Muscle of leg (tissue), 3 donors: ENCODE measurements at regions not wholly inside any gene's neighbourhood (a gene's known extent, or its start where the extent isn't known, plus 50 kb on each side); places are given as distances from the start of the nearest gene placed in this dataset.

Experiments
- DNase-seq: peaks from one replicate; pipeline ENCODE4 v3.0.0; 2013
- H3K27ac ChIP-seq: one replicate; pipeline ENCODE4 v1.5.1; 2013; ENCODE audit warnings: mild to moderate bottlenecking, low read length, control low read depth
- H3K27me3 ChIP-seq: one replicate; pipeline ENCODE4 v1.6.1; 2013; ENCODE audit warnings: low read length; ENCODE audit not compliant: control insufficient read depth, insufficient read depth
- H3K36me3 ChIP-seq: one replicate; pipeline ENCODE4 v1.6.1; 2013; ENCODE audit warnings: low read length; ENCODE audit not compliant: control insufficient read depth, insufficient read depth
- H3K4me1 ChIP-seq: one replicate; pipeline ENCODE4 v1.6.1; 2013; ENCODE audit warnings: low read length; ENCODE audit not compliant: control insufficient read depth, insufficient read depth
- H3K4me3 ChIP-seq: one replicate; pipeline ENCODE4 v1.5.1; 2013; ENCODE audit warnings: low read length, control low read depth
- H3K9me3 ChIP-seq: replicated peaks from 2 replicates; pipeline ENCODE4 v1.6.1; 2013; ENCODE audit warnings: low read depth, low read length; ENCODE audit not compliant: control insufficient read depth
- WGBS: methylation state at CpG from one replicate; pipeline ENCODE4 v1.1.5; 2013; ENCODE audit warnings: missing lambda C conversion rate; ENCODE audit not compliant: insufficient coverage; 5-methylcytosine and 5-hydroxymethylcytosine counted together

- Histone ChIP-seq H3K9me3 (no peaks in the 10 kb centered on the region), H3K4me3 (no peak overlapping the region), H3K36me3 (no peaks in the 10 kb centered on the region), H3K4me1 (peaks cover 6% of the 10 kb centered on the region), H3K27ac (no peak overlapping the region), H3K27me3 (no peaks in the 10 kb centered on the region)
- no peak for DNase-seq
- no CpG with 5 or more reads among the region's 2 CpGs for WGBS
Observed at GRCh38 chr15:96735632-96736240, 405.2 kb downstream of the NR2F2 start.

GRCh38 chr15:96736384-96736783 lies 405.9 kb downstream of the NR2F2 start:
- no peak for DNase-seq
- Histone ChIP-seq H3K4me1 (peaks cover 6% of the 10 kb centered on the region), H3K4me3 (no peak overlapping the region), H3K36me3 (no peaks in the 10 kb centered on the region), H3K9me3 (no peaks in the 10 kb centered on the region), H3K27ac (no peak overlapping the region), H3K27me3 (no peaks in the 10 kb centered on the region)
- WGBS = 100% methylated on average over 1 of the region's 2 CpGs

DNA sequence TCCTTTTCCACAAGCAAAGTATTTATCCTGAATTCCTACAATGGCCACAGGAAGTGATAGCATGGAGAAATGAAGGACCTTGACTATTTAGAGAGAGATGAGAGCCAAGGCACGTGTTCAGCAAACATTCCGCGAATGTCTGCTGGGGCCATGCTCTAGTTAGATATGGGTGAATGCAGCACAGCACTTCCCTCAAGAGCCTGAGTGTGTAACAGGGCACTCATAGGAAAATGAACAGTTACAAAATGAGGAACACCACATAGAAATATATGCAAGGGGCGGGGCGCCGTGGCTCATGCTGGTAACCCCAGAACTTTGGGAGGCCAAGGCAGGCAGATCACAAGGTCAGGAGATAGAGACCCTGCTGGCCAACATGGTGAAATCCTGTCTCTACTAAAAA lies 406.9 kb downstream of the NR2F2 start:
- Histone ChIP-seq H3K36me3 (no peaks in the 10 kb centered on the region), H3K4me3 (no peak overlapping the region), H3K27ac (no peak overlapping the region), H3K4me1 (no peaks in the 10 kb centered on the region), H3K27me3 (no peaks in the 10 kb centered on the region), H3K9me3 (no peaks in the 10 kb centered on the region)
- DNase-seq = no peak
- 82% methylated on average over 6 of the region's 6 CpGs for WGBS

- Histone ChIP-seq H3K27ac (no peak overlapping the region), H3K4me1 (peaks cover 3% of the 10 kb centered on the region), H3K9me3 (no peaks in the 10 kb centered on the region), H3K27me3 (no peaks in the 10 kb centered on the region), H3K36me3 (no peaks in the 10 kb centered on the region), H3K4me3 (no peak overlapping the region)
- no CpG with 5 or more reads among the region's 4 CpGs for WGBS
- DNase-seq = no peak
Observed at GRCh38 chr15:96746665-96747064, 416.2 kb downstream of the NR2F2 start.

DNA sequence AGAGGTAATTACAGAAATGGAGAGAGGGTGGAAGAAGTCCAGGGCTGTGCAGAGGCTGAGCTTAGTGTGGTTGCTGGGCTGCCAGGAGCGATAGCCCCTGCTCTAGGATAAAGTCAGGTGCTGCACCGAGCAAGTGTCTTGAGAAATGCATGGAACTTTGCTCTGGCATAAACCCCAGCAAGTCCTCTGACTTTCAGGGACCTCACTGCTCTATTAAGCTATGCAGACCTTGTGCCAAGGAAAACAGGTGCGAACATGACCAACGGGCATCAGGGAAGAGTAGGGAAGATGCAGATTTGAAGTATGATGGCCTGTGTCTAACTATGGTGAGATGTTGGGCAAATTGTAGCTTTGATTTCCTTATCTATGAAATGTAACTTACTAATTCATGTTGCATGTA lies 416.8 kb downstream of the NR2F2 start:
- Histone ChIP-seq H3K4me1 (peaks cover 3% of the 10 kb centered on the region), H3K27me3 (no peaks in the 10 kb centered on the region), H3K36me3 (no peaks in the 10 kb centered on the region), H3K27ac (no peak overlapping the region), H3K9me3 (no peaks in the 10 kb centered on the region), H3K4me3 (no peak overlapping the region)
- peak; percentile 73 for DNase-seq
- WGBS = 65% methylated on average over 2 of the region's 4 CpGs

DNA sequence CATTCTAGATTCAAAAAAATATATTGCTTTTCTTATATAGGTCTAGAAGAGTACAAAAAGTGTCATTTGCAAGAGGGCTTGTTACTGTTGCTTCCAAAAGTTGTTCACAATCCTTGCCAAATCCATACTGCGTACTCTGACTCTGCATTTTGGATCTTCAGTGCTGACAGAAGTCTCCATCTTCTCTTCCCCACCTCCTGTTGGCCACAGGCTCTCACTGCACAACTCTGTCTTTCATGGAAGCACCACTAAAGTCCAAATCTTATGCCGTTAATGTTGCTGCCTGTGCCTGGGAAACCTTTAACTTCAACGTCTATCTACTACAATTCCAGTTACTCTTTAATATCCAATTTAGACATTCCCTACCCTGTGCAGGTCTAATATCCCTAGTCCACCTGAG lies 419.9 kb downstream of the NR2F2 start:
- no peak overlapping the region for H3K4me3 ChIP-seq
- no peak overlapping the region for H3K27ac ChIP-seq
- H3K27me3 ChIP-seq = no peaks in the 10 kb centered on the region
- peaks cover 3% of the 10 kb centered on the region for H3K4me1 ChIP-seq
- no peaks in the 10 kb centered on the region for H3K36me3 ChIP-seq
- WGBS = 86% methylated on average over 3 of the region's 3 CpGs
- no peaks in the 10 kb centered on the region for H3K9me3 ChIP-seq
- no peak for DNase-seq

DNA sequence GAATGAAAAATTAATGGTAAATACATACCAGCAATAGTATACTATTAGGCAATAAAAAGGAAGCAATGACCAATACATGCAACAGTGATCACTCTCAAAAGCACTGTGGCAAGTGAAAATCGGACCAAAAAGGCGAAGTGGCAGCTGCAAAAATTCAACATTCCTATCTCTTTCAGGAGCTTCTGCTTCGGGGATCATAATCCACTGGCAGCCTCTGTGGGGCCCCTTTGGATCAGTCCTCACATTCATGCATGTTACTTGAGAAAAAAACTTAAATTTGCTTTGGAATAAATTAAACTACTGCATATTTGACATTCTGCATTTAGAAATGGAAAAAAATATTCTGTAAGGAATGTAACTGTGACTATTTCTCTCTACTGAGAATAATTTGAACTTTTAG lies 425.6 kb downstream of the NR2F2 start:
- no peaks in the 10 kb centered on the region for H3K4me1 ChIP-seq
- DNase-seq = peak; percentile 67
- 45% methylated on average over 2 of the region's 3 CpGs for WGBS

DNA sequence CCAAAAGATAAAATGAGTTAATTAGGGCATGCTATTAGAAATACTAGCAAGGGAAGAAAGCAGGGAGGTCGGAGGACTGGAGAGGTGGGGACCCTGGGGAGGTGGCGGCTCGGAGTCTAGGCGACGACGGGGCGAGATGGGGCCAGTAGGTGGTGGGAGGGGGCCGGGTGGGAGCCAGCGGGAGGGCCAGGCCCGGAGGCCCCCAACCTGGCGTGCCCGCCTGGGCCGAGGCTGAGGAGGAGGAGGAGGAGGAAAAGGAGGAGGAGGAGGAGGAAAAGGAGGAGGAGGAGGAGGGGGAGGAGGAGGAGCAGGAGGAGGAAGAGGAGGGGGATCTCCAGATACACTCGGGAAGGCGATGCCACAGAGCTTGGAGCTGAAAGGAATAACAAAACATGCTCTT lies 426.2 kb downstream of the NR2F2 start:
- Histone ChIP-seq H3K27ac (no peak overlapping the region), H3K4me3 (no peak overlapping the region), H3K4me1 (no peaks in the 10 kb centered on the region), H3K9me3 (no peaks in the 10 kb centered on the region), H3K27me3 (no peaks in the 10 kb centered on the region), H3K36me3 (no peaks in the 10 kb centered on the region)
- DNase-seq = no peak
- 62% methylated on average over 7 of the region's 15 CpGs for WGBS

More for the DNA sequence above, 425.6 kb downstream of the NR2F2 start:
- no peak overlapping the region for H3K27ac ChIP-seq
- H3K36me3 ChIP-seq = no peaks in the 10 kb centered on the region
- no peaks in the 10 kb centered on the region for H3K27me3 ChIP-seq
- H3K9me3 ChIP-seq = no peaks in the 10 kb centered on the region
- H3K4me3 ChIP-seq = no peak overlapping the region

DNA sequence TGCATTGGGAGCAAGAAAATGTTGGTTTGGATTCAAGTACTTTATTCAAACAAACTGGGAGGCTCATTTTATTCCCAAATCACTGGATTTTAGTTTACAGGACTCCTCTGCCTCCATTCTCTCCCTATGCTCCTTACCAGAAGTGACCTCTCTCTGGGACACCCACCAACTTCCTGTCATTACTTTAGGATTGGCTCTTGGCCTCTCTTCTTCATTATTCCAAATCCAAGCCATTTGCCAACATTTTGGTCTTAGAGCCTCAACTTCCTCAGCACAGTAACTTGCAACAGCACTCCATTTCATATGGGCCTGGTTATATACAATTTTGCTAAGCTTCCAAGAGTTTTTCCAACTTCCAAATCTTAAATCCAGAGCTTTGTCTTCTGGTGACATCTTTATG lies 432.1 kb downstream of the NR2F2 start:
- Histone ChIP-seq H3K4me1 (no peaks in the 10 kb centered on the region), H3K27me3 (no peaks in the 10 kb centered on the region), H3K4me3 (no peak overlapping the region), H3K27ac (no peak overlapping the region), H3K9me3 (no peaks in the 10 kb centered on the region), H3K36me3 (no peaks in the 10 kb centered on the region)
- DNase-seq = peak; percentile 61

GRCh38 chr15:96764501-96764900 lies 434.0 kb downstream of the NR2F2 start:
- no peak for DNase-seq
- no peaks in the 10 kb centered on the region for H3K36me3 ChIP-seq
- no peaks in the 10 kb centered on the region for H3K4me1 ChIP-seq
- no peak overlapping the region for H3K4me3 ChIP-seq
- WGBS = 89% methylated on average over 24 of the region's 24 CpGs
- H3K27ac ChIP-seq = no peak overlapping the region
- no peaks in the 10 kb centered on the region for H3K27me3 ChIP-seq
- no peaks in the 10 kb centered on the region for H3K9me3 ChIP-seq

DNA sequence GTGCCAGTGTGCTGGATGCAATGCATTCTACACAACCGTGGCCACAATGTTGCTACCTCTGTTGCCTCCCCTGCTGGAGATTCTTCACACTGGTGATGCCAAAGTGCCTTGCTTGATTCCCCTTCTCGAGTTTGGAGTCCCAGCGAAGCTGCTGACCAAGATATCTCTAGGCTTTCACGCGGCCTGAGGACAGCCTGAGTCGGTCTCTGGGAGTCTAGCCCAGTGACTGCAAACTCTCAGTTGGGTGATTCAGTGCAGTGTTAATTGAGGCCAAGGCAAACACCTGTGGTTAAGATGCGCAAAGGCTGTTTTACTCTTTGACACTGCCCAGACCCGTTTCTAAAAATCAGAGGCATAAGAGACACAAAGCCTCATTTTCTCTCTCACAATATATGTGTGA lies 434.4 kb downstream of the NR2F2 start:
- no peaks in the 10 kb centered on the region for H3K4me1 ChIP-seq
- DNase-seq = no peak

More for the DNA sequence above, 434.4 kb downstream of the NR2F2 start:
- H3K27ac ChIP-seq = no peak overlapping the region
- WGBS = 90% methylated on average over 6 of the region's 8 CpGs
- no peaks in the 10 kb centered on the region for H3K27me3 ChIP-seq
- no peaks in the 10 kb centered on the region for H3K9me3 ChIP-seq
- H3K4me3 ChIP-seq = no peak overlapping the region
- no peaks in the 10 kb centered on the region for H3K36me3 ChIP-seq
